NCI-H82 treated with DMSO at 0.1 percent for 48 hours (cell line): ENCODE measurements at regions not wholly inside any gene's neighbourhood (a gene's known extent, or its start where the extent isn't known, plus 50 kb on each side); places are given as distances from the start of the nearest gene placed in this dataset.
"Not testable (repeated sequence)": the region's sequence is repeated elsewhere in the genome, so short reads cannot be mapped to it uniquely, and the experiment has no call there.

Experiments
- DNase-seq: peaks from one replicate; lab custom pipeline; 2025; ENCODE audit not compliant: unreplicated experiment; lab: John Stamatoyannopoulos, UW

DNA sequence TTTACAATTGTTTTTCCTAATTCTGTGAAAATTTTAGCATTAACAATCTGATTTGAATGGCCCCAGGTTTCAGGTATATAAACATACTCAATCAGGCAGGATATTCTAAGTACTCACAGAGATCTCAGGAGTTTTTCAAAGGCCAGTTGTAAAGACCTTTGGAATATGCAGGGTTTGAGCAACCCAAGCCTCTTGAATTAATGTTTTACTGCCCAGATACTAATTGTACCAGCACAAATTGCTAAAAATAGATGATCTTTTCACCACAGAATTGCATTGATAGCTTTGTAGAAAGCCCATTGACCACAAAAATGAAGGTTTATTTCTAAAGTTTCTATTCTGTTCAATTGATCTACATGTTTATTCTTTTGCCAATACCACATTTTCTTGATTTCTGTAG lies 186.5 kb downstream of the OSTF1 start:
- DNase-seq, result no peak

DNA sequence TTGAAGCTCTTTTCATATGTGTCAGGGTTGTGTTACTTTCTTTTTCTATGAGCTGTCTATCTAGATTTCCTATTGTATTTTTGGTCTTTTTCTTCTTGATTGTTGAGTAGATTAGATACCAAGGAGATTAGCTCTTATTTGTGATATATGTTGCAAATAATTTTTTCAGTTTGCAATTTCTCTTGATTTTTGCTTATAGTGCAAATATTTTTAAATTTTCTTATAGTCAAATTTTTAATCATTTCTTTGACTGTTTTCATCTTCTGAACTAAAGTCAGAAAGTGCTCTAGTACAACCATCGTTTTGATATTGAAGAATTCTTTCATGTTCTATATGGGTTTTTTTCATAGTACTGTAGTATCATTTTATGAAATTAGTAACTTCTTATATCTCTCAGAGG lies 193.7 kb downstream of the OSTF1 start:
- DNase-seq, result no peak

DNA sequence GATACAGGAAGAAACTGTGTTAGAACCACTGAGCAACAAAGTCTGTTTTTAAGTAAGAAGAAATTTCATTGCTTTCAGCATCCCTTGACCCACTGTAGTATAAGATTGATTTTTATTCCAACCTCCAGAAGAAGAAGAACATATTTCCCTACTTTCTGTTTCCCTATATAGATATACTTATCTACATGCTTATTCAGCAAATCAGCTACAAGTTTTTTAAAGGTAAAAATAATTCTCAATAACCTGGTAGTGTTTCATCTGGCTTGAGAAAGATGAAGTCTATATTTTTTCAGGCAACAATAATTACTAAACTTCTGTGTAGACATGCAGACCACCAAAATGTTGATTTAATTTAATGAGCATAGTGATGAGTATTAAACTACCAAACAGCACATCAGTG lies 201.0 kb downstream of the OSTF1 start:
- no peak for DNase-seq

DNA sequence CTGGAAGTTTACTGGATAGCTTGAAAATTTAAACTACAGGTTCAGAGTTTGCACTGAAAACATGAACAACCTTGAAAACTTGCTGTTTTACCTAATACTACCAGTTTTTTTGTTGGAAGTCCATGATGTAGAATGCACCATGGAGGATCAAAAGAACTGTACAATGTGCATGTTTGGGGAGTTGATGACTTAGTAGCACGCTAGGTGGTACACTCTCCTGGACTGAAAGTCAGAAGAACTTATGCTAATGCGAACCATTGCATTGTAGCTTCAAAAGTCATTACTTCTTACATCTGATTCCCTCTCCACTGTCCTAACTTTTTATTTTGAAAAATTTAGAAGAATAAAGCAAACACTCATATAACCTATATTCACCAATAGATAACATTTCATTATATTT lies 211.0 kb downstream of the OSTF1 start:
- DNase-seq, result no peak

DNA sequence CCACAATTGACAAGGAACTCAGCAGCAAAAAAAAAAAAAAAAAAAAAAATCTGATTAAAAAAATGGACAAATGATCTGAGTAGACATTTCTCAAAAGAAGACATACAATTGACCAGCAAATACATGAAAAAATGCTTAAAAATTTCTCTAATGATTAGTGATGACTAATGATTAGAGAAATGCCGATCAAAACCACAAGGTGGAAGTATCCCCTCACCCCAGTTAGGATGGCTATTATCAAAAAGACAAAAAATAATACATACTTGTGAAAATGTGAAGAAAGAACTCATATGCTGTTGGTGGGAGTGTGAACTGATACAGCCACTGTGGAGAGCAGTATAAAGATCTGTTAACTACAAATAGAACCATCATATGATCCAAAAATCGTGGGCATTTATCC lies 245.3 kb downstream of the OSTF1 start:
- DNase-seq, result no peak

DNA sequence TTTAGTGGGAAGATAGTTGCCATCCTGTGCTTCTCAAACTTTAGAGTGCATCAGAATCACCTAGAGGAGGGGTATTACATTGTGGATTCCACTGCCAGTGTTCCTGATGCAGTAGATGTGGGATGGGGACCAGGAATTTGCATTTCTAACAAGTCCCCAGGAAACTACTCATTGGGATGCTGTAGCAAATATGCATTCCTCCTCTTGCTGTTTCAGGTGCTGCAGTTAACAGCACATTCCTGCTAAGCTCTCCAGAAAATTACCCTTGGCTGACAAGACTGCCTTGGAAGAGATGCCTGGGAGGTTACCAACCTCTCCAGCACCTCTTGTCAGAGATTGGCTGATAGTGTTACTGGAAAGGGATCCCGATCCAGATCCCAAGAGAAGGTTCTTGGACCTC lies 270.5 kb downstream of the OSTF1 start:
- DNase-seq, result no peak

DNA sequence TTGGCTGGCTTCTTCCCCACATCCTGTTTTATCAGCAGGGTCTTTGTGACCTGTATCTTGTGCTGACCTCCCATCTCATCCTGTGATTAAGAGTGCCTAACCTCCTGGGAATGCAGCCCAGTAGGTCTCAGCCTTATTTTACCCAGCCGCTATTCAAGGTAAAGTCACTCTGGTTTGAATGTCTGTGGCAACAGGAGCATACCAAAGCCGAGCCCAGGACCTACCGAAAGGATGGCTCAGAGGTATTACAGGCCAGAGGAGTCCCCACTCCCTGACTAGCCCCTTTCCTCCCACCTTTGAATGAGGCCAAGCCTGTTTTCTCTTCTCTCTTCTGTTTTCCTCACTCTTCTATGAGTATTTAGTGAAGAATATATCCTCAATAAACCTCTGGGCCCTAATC lies 271.3 kb downstream of the OSTF1 start:
- no peak for DNase-seq

DNA sequence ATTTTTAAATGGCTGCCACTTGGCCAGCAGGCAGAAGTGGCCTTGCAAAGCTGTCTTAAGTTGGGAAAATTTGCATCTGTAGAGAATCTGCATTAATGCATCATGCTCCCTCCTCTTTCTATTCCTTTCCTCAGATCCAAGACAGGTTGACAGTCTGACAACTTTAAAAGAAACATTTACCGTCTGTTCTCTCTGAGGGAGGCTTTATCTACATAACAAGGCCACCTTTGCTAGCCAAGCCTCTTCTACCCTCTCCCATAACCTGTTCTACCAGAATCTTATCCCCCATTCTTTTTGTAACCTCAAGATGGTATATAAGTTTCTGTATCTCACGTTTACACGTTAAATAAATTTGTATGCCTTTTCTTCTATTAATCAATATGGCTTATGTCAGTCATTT lies 271.9 kb downstream of the OSTF1 start:
- DNase-seq, result no peak

DNA sequence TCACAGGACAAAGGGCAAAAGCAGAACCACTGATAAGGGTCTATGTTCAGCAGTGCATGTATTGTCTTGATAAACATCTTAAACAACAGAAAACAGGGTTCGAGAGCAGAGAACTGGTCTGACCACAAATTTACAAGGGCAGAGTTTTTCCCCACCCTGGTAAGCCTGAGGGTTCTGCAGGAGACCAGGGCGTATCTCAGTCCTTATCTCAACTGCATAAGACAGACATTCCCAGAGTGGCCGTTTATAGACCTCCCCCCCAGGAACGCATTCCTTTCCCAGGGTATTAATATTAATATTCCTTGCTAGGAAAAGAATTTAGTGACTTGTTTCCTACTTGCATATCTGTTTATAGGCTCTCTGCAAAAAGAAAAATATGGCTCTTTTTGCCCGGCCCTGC lies 274.1 kb downstream of the OSTF1 start:
- DNase-seq, result not testable (repeated sequence)

DNA sequence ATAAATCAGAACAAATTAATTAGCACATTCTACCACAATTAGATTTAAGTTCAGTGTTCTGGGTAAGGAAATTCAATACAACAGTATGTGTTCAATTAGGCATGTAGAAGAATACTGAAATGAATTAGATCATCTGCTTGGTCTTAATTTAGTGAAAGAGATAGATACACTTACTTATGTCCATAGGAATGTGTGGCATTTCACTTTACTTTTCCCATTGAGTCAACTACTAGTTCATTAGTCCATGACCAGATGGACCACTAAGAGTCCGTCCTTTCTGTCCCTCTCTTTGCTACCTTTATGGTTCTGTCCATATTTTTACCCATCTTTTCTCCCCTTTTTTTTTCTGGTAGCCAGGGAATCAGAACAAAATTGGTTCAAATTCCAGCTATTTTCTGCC lies 276.9 kb downstream of the OSTF1 start:
- DNase-seq, result no peak

DNA sequence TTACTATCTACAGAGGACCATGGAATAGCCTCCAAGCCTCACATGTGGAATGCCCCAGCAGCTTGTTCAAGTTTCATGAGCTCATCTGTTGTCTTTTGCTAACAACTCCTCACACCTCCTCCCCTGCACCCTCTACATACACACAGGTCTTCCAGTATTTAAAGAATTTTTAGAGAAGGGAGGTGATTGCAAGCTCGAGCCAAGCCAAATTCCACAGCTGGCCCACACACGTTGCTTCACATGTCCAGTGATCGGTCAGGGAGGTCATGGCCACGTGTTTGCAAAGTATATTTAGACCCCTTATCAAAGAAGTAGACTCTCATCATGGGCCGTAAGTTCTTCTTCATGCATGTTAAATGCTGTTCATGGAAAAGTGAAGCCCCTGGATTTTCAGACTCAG lies 281.7 kb downstream of the OSTF1 start:
- DNase-seq, result no peak

DNA sequence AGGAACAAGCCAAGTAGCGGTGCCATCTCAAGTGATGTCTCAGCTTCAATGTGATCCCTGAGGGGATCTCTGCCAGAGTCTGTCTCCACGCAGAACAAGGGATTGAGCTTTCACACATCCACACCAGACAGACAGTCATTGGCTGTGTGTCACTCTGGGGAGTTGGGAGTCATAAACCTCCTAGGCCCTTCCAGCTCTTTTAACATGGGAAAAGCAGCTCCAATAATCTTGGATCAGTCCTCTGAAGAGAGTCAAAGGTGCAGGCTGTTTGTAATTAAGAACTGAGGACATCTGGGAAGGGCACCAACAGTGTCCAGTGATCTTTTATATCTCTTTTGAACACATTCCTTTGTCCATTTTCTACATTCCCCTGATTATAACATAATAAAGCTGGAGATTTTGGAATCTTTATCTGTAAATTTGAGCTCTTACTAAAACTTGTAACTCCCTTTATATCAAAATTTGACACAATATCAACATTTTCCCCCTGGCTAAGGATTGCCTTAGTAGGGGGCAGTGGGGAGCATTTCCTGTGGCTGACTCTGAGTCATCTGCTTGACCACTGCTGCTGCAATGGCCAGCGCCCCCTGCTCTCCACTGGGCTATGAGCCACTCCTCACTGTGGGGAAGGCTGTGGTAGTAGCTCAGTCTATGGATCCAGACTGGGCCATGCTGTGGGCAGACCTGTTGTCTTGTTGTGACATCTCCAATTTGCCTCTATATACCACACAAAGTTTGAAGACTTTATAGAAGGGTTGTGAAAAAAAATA lies 284.4 kb downstream of the OSTF1 start:
- no peak for DNase-seq

DNA sequence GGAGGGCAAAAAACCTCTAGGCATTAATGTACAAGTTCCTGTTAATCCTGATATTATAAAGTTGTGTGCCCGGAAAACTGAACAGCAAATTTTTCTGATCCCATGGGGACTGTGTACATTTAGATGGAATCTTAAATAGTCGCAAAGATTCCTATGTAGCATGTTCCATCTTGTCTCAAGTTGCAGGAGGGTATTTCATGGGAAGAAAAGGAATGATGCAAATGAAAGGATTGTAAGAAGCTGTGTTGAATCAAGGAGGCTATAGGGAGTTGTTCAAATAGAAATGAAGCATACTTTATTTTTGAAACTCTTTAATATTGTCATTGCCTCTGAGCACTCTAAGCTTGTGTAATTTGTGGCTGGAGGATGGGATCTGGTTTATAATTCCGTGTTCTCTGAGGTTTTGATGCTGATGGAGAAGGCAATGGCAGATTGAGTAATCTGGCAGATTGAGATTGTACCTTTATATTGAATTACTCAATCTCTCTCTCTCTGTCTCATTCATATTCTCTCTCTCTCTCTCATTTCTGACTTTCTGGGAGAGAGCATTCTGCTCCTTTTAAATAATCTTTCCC lies 288.5 kb downstream of the OSTF1 start:
- DNase-seq, result no peak

DNA sequence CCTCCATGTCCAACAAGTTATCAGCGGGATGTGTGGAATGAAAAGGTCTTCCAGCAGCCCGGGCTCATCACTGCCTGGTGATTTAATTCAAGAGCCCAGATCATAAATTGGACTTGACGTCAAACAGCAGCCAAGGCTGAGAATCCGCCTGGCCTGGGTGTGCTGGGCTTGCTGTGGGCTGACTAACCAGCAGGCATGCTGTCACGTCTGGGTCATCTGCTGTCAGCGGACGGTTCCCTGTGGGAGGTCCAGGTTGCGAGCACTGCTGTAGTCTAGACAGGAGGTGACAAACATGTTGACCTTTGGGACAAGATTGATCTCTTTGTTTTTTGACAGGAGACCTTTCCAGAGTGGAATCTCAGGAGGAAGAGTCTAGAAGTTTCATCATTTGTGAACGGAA lies 289.7 kb downstream of the OSTF1 start:
- DNase-seq, result no peak

DNA sequence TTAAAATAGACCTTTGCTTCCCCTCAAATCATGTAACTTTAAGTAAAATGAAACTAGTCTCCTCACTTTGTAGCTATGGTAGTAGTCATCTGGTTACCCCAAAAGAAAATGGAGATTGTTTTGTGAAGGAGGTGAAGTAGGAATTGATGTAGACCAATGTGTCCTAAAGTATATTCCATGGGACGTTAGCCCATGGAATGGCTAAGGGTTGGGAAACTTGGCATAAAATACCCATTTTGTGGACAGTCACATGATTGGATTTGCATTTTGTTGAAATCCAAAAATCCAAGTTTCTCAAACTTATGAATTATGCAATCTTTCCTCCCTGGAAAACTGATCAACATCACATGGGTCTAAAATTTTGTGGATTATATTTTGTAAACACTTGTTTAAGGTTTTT lies 290.6 kb downstream of the OSTF1 start:
- DNase-seq, result no peak

DNA sequence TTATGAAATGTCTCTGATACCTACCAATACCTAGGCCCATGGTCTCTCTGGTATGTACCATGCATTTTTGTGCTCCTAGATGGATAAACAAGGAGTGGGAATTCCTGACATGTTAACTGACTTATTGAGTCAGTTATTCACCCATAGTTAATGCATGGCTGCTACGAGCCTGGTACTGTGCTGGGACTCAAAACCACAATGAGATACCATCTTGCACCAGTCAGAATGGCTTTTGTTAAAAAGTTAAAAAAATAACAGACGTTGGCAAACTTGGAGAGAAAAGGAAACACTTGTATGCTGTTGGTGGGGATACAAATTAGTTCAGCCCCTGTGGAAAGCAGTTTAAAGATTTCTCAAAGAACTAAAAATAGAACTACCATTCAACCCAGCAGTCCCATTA lies 293.8 kb downstream of the OSTF1 start:
- DNase-seq, result no peak

DNA sequence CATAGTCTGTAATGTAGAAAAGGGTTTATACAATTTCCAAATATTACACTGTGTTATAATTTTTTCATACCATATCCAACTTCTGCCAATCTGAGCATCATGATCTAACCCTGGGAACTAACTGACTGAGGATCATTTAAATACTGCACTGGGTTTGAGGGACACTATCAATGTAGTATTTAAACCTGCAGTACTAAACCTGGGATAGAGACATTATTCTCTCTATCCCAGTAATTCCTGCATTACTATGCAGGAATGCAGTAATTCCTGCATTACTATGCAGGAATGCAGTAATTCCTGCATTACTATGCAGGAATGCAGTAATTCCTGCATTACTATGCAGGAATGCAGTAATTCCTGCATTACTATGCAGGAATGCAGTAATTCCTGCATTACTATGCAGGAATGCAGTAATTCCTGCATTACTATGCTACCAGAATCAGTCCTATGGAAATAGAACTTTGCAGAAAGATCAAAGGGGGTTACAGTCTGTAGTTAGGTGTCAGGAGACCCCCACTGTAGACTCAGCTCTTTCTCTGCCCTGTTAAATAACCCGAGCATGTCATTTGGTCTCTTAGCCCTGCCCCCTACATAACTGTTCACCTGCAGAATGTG lies 295.2 kb downstream of the OSTF1 start:
- DNase-seq, result not testable (repeated sequence)

DNA sequence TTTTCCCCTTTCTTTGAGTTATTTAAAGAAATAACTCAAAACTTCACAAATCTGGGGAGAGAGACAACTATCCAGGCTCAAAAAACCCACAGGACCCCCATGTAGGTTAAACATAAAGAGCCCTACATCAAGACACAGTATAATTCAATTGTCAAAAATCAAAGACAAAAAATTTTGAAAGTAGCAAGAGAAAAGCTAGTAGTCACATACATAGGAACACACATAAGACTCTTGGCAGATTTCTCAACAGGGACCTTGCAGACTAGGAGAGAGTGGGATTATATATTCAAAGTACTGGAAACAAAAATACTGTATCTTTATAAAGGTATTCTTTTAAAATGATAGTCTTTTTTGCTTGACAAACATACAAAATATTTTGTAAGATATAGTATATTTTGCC lies 296.9 kb downstream of the OSTF1 start:
- no peak for DNase-seq

DNA sequence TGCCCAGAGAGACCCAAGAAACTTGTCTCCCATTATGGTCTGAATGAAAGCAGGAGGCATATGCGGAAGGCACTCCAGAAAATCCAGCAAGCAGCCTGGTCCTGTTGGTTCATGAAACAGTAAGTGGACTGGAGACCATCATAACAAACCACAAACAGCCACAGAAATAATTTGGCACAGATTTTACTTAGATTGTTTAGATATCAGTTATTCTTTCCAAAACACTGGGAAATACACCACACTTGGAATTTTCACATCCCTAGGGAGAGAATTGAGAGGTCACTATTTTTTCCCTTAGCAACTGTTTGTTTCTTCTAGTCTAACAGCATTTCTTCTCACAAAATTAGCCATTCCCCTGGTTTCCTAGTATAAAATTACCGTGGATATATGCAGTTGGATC lies 300.8 kb downstream of the OSTF1 start:
- DNase-seq, result no peak

DNA sequence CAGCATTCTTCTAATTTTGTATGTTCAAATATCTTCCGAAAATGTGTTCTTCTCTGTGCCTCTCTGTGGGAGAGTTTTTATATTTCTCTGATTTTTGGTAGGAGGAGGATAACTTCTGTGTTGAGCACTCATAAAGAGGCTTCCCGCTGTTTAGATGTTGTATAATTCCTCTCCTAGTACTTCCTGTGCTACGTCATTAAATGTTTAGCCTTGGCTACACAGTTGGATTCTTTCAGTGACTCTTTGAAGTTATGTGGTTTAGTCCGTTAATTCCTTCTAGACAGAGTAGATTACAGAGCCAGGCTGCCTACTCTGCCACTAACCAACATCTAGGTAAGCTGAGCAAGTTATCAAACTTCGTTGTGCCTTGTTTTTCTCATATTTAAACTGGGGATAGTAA lies 302.6 kb downstream of the OSTF1 start:
- no peak for DNase-seq

DNA sequence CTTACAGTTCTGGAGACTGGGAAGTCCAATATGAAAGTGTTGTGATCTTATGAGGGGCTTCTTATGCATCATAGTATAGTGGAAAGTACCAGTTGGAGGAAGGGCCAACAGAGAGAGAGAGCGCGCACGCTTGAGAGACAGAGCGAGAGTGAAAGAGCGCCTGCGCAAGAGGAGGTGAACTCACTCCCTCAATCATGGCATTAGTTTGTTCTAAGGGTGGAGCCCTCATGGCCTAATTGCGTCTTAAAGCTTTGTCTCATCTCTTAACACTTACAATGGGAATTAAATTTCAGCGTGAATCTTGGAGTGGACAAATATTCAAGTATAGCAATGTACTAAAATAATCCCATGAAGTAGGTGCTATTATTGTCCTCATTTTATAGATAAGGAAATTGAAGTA lies 303.2 kb downstream of the OSTF1 start:
- no peak for DNase-seq

DNA sequence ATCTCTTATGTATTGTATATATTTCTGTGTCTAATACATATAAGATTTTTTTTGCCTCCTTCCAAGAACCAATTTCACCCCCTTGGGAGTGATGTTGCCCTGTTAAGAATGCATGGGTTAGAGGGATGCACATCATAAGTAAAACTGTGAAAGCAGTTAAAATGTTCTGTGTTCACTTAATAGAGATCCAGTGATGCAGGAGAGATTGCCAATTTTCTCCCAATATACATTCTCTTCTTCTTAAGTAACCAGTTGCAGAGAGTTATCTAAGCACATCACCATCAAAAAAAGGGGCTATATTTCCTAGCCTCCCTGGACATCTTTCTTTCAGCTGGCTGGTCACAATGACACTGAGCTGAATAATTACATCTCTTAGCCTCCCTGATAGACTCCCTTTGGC lies 307.0 kb downstream of the OSTF1 start:
- DNase-seq, result no peak

DNA sequence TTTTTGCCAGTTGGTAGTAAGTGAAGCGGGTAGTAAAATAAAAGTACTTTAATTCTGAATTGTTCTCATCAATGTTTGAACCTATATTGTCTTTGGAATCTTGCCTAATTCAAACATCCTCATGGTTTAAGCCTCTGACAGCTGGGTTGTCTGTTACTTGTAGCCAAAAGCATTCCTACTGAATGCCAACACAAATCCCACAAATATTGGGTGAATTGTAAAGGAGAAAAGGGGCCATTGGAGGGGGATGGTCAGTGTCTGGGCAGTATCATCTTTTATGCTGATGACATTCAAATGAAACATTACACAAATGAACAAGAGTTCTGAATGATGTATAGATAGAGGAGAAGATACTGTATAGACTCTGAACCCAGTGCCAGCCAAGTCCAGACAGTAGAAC lies 309.5 kb downstream of the OSTF1 start:
- no peak for DNase-seq
